Stimulated activated CD8-positive, alpha-beta memory T cell treated with anti-CD3 and anti-CD28 coated beads, Interleukin-2, amount 100 ng/mL, for 48 hours (primary cell): ENCODE measurements at regions not wholly inside any gene's neighbourhood (a gene's known extent, or its start where the extent isn't known, plus 50 kb on each side); places are given as distances from the start of the nearest gene placed in this dataset.

Experiments used
- DNase-seq, 2 donors: peaks; one replicate each; pipeline ENCODE4 v3.0.0-alpha.2; 2020; ENCODE audit warnings: low read depth in 2 of 2

DNA sequence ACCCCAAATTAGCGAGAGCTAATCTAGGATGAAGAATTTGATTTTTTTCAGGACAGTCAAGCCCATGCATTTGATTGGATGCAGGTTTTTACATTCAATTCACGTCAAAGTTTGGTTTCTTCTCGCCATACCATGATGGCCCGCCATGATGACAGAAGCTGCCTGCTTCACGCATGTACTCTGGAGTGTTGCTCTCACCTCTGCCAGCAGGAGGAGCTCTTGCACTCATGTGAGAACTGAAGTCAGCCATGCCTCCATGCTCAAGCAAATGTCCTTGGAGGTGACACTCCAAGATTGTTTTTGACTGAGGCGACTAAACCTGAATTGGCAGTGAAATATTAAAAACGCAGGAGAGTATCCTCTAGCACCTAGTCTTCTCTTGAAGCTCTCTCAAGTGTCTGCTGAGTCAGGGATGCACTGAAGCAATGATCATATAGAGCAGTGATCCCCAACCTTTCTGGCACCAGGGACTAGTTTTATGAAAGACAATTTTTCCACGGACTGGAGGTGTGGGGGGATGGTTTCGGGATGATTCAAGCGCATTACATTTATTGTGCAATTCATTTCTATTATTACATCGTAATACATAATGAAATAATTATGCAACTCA, 120.9 kb downstream of the SAMMSON start:
- peak; percentile 32 to 49 for DNase-seq

DNA sequence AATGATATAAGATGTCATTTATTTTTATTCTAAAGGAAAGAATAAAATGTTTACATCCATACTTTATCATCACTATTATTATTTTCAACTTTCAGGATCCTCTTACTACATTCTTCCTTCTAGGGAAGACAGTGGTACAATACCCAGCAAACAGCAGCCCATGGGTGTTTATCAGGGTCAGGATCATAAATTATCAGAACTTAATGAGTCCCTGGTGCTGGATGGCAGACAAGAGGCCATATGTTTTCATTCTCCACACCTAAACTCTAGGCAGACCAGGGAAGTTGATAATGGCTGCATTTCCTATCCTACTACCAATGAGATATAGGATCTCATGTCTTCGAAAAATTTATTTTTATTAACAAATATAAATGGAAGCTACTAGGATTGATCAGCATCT, 127.7 kb downstream of the SAMMSON start:
- no peak for DNase-seq

DNA sequence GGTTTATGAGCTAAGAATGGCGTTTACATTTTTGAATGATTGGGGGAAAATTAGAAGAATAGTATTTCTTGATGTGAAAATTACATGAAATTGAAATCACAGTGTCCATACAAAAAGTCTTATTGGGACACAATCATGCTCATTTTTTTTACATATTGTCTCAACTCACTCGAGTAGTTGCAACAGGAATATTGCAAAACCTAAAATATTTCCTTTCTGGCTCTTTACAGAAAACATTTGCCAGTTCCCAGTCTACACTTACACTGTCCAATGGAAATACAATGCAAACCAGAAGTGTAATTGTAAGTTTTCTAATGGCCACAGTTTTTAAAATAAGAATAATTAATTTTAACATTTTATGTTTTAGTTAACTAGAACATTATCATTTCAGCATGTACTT, 137.8 kb downstream of the SAMMSON start:
- no peak for DNase-seq

DNA sequence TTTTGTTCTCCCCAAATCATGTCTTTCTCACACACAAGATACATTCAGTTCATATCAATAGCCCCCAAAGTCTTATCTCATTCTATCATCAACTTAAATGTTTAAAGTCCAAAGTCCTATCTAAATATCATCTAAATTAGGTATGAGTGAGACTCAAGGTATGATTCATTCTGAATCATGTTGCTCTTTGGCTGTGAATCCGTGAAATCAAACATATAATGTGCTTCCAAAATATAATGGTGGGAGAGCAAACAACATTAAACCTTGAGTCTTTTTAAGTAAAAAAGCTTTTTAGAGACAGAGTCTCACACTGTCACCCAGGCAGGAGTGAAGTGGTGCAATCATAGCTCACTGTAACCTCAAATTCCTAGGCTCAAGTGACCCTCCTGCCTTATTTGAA, 139.1 kb downstream of the SAMMSON start:
- no peak for DNase-seq
